ENCODE measurements at regions not wholly inside any gene's neighbourhood (a gene's known extent, or its start where the extent isn't known, plus 50 kb on each side); places are given as distances from the start of the nearest gene placed in this dataset.

DNA sequence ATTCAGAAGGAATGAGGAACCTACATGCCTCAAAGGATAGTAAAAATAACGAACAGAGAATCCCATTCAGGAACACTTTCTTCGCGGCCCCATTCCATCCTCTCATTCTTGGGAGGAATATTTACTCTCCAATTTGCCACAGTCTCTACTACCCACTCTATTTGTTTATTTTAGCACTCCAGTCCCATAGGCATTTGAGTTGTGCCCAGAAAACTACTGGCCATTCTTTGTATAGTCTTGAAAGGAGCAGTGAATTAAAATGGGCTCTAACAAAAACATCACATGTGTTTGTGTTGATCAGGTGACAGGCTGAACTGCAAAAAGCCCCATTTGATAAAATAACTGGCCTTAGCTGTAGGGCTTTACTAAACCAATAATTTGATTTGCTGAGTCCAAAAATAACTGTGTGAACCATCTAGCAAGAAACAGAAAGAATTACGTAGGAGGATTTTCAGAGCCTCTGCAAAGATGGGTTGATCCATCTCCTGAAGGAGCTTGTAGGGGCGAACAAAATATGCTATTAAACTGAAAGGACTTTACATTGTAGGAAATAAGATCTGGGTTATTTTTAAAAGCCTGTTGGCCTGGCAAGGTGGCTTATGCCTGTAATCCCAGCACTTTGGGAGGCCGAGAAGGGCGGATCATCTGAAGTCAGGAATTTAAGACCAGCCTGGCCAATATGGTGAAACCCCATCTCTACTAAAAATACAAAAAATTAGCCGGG is 142.3 kb upstream of the CPNE8 start:
- TF ChIP-seq, protein P1, sequence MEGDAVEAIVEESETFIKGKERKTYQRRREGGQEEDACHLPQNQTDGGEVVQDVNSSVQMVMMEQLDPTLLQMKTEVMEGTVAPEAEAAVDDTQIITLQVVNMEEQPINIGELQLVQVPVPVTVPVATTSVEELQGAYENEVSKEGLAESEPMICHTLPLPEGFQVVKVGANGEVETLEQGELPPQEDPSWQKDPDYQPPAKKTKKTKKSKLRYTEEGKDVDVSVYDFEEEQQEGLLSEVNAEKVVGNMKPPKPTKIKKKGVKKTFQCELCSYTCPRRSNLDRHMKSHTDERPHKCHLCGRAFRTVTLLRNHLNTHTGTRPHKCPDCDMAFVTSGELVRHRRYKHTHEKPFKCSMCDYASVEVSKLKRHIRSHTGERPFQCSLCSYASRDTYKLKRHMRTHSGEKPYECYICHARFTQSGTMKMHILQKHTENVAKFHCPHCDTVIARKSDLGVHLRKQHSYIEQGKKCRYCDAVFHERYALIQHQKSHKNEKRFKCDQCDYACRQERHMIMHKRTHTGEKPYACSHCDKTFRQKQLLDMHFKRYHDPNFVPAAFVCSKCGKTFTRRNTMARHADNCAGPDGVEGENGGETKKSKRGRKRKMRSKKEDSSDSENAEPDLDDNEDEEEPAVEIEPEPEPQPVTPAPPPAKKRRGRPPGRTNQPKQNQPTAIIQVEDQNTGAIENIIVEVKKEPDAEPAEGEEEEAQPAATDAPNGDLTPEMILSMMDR (IDR thresholded peaks at IDR 0.05; ENCODE audit: low read depth, low read length), result no peak
- DNase-seq (ENCODE audit: low read depth in 1 of 2, low spot score in 1 of 2), result no peak
- Histone ChIP-seq H3K27ac (no peak overlapping the region), H3K4me3 (no peak overlapping the region), H3K4me1 (ENCODE audit: low read depth) (peaks cover 23% of the 10 kb centered on the region), H3K36me3 (no peaks in the 10 kb centered on the region), H3K9me3 (ENCODE audit: low read depth) (no peaks in the 10 kb centered on the region), H3K27me3 (no peaks in the 10 kb centered on the region)

DNA sequence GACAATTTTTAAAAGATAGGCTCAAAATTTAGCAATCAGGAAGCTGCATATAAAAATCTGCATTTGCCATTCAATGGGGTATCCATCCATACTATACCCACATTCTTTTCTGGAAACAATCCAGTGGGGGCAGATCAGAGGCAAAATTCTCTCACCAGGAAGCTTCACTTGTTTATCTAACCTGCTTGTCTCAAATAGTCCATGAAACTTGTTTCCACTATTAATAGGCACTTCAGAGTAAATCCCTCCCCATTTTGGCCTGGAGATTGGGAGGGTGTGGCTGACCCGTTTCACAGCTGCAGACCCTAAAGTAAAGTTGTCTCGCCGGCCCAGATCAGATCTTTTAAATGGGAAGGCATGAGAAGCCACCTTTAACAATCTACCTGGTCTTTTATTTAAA is 139.4 kb upstream of the CPNE8 start:
- Histone ChIP-seq H3K27me3 (no peaks in the 10 kb centered on the region), H3K4me1 (ENCODE audit: low read depth) (peaks cover 23% of the 10 kb centered on the region), H3K27ac (no peak overlapping the region), H3K36me3 (no peaks in the 10 kb centered on the region), H3K4me3 (no peak overlapping the region), H3K9me3 (ENCODE audit: low read depth) (no peaks in the 10 kb centered on the region)
- DNase-seq (ENCODE audit: low read depth in 1 of 2, low spot score in 1 of 2), result no peak
- TF ChIP-seq, protein P1 (IDR thresholded peaks at IDR 0.05; ENCODE audit: low read depth, low read length), result no peak

DNA sequence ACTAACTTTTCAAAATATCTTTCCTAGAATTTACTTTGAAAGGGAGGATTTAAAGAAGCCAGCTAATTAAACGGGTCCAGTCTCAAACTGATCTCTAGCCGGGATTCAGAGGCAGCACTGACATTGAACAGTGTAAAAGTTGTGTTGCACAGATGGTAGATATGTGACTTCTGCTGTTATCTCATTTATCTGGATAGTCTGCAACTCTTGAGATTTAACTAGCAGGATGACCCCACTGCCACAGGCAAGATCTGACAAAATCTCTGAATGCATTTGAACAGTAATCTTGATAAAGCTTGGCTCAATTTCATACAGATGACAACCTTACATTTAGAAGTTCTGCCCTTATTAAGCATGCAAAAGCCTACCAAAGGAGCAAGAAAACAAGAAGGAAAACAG is 138.0 kb upstream of the CPNE8 start:
- Histone ChIP-seq H3K27ac (peak overlapping the region; percentile 69), H3K27me3 (no peaks in the 10 kb centered on the region), H3K36me3 (no peaks in the 10 kb centered on the region), H3K9me3 (ENCODE audit: low read depth) (no peaks in the 10 kb centered on the region), H3K4me1 (ENCODE audit: low read depth) (peaks cover 23% of the 10 kb centered on the region), H3K4me3 (no peak overlapping the region)
- TF ChIP-seq, protein P1 (IDR thresholded peaks at IDR 0.05; ENCODE audit: low read depth, low read length), result no peak
- DNase-seq (ENCODE audit: low read depth in 1 of 2, low spot score in 1 of 2), result no peak

DNA sequence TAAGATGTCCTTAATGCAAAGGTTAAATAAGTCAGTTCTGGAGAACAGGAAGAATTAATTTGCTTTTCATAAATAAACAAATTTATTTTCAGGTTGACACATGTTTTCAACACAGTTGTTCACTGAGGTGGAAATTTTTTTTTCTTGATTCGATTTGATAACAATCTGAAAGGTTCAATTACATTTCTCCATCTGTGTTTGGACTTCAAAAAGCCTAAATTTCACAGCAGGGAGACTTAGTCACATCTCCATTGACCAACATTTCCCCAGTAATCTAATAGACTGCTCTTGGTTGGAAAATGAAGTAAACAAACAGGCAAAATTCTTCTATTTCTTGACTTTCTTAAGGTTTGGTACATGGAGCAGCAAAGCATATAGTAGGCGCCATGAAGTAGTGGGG is 134.9 kb upstream of the CPNE8 start:
- Histone ChIP-seq H3K9me3 (ENCODE audit: low read depth) (no peaks in the 10 kb centered on the region), H3K27me3 (no peaks in the 10 kb centered on the region), H3K36me3 (no peaks in the 10 kb centered on the region), H3K27ac (no peak overlapping the region), H3K4me3 (no peak overlapping the region), H3K4me1 (ENCODE audit: low read depth) (peaks cover 31% of the 10 kb centered on the region)
- DNase-seq (ENCODE audit: low read depth in 1 of 2, low spot score in 1 of 2), result no peak
- TF ChIP-seq, protein P1 (IDR thresholded peaks at IDR 0.05; ENCODE audit: low read depth, low read length), result no peak

DNA sequence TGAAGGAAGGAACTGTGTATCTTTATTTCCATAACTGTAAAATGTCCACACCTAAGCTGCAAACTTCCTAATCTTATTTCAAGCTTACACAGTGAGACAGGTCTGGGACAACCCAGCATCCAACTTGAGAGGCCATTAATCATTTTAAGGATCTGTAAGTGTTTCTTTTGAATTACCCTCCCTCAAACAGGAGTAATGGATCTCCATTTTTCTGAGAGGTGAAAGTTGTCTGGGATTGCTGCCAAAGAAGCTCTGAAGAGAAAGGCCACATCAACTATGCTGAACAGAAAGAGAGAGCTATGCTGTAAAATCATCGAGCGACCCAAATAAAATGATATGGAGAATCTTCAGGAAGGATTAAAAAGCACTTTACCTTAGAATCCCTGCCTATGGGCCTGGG is 131.7 kb upstream of the CPNE8 start:
- Histone ChIP-seq H3K36me3 (no peaks in the 10 kb centered on the region), H3K4me3 (no peak overlapping the region), H3K27me3 (no peaks in the 10 kb centered on the region), H3K27ac (no peak overlapping the region), H3K4me1 (ENCODE audit: low read depth) (peaks cover 8% of the 10 kb centered on the region), H3K9me3 (ENCODE audit: low read depth) (no peaks in the 10 kb centered on the region)
- peak in 1 of 2 donors; percentile 53 for DNase-seq (ENCODE audit: low read depth in 1 of 2, low spot score in 1 of 2)
- TF ChIP-seq, protein P1 (IDR thresholded peaks at IDR 0.05; ENCODE audit: low read depth, low read length), result no peak
